ENCODE measurements at regions not wholly inside any gene's neighbourhood (a gene's known extent, or its start where the extent isn't known, plus 50 kb on each side); places are given as distances from the start of the nearest gene placed in this dataset.

DNA sequence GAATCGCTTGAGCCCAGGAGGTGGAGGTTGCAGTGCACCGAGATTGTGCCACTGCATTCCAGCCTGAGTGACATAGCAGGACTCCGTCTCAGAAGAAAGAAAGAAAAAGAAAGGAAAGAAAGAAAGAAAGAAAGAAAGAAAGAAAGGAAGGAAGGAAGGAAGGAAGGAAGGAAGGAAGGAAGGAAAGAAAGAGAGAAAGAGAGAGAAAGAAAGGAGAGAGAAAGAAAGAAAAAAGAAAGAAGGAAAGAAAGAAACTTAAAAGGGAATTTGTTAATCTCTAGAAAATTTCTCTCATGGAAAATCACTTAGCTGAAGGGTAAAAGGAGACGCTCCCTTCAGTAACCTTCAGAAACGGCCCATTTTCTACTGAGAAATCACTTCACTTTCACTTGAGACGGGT lies 279.5 kb upstream of the KLF6 start:
- DNase-seq (ENCODE audit: low read depth) = no peak

DNA sequence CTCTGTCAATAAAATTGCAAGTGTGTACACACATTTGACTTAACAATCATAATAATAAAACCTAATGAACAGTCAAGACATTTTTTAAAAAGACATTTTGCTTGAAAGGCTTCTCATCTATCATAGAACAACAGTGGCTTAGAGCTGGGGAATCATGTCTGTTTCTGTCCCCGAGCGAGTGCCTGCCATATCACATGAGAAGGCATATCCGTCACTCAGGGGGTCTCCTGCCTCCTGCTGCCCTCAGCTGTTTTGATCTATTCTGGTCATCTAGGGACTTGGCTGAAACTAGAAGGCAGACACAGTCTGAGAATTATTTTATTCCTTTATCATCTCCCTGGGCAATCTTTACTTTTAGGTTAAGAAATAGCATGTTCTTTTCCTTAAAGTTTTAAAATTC lies 278.7 kb upstream of the KLF6 start:
- no peak for DNase-seq (ENCODE audit: low read depth)

DNA sequence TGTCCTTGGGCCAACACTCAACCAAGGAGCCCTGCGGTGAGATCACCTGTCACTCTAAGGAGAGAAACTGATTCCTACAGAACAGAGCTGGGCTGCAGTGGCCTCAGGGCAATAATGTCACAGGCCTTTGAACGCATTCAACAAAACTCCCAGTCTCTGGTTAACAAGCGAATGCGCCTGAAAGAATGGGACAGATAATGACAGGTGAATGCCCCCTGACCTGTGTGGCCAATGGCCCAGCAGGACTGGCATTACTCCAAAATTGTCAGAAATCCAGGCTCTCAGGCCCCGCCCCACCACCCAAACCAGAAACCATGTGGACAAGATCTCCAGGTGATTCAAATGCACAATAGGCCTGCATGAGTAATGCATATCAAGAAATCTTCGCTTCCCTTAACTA lies 277.7 kb upstream of the KLF6 start:
- no peak for DNase-seq (ENCODE audit: low read depth)

DNA sequence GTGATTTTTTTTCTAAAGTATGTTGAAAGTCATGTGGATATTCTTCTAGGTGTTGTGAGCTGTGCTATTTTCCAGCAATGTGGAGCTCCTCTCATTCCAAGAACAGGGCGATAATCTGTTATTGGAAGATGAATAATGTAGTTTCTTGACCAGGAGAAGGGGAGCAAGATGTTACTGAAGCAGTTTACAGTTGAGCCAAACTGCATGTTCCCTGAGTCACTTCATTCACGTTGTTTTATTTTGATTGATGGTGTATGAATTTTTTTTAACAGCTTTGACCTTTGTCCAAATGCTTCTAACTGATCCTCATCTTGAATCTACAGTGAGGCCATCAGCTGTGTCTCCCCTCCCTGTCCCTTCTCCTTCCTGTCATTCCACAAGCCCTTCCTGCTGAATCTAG lies 277.1 kb upstream of the KLF6 start:
- DNase-seq (ENCODE audit: low read depth) = no peak

DNA sequence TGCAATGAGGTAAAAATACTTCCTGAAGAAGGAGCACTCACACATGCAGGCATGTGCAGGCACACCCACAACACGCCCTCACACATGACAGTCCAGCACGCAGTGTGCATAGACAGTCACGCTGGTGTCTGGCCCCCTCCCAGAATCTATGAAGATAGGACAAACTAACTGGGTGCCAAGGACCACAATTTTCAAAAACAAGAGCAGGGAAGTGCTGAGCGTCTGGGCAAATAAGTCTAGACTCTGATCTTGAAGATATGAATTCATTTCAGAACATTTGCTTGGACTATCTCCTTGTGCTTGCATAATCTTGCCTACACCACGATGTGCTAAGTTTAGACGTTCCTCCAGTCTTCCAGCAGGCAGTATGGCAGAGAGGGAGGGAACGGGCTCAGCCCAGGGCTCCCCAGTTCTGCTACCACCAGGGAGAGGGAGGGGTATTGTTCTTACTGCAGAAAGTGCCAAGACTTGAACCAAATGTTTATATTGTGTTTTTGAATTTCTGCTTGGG lies 276.5 kb upstream of the KLF6 start:
- DNase-seq (ENCODE audit: low read depth) = no peak

DNA sequence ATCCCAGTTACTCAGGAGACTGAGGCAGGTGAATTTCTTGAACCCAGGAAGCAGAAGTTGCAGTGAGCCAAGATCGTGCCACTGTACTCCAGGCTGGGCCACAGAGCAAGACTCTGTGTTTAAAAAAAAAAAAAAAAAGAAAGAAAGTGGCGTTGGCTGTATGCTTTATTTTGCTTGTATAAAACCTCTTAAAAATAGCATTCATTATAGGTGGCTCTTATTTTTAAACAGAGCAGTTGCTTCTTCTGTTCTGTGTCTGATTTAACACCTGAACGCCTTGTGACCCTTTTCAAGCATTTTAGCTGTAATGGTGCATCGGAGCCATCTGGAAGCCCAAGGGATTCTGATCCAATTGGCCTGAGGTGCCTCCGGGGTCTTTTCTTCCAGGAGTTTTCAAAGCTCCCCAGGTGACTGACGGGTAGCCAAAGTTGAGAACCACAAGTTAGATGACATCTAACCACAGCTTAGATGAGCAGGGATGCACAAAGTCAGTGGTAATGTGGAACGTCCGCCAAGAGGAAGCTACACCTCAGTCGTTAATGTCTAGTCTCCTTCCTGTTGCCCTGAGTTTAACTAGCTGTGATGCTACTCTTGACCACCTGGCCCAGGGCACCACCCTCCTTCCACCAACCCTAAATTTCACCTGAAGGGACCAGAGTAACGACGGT lies 274.6 kb upstream of the KLF6 start:
- no peak for DNase-seq (ENCODE audit: low read depth)

DNA sequence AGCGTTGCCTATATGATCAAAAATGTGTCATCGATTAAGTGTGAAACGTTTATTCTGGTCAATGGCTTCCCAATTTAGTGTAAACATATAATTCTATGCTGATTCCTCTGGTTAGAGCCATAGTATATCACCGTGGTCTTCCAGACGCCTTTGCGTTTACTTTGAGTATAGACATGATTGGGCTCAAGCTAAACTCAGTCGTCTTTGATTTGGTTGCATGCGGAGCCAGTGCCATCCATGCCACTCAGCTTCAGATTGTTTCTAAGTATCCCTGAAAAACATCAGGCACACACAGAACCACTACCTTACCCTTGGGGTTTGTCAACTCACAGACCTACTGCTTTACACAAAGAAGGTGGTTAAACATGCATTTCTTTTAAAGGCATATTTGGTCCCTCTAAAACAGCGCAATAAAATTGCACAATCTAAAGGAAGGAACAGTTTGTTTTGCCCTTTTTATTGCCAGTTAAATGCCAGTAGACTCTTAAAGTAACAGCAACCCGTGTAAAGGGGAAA lies 273.6 kb upstream of the KLF6 start:
- DNase-seq (ENCODE audit: low read depth) = no peak

DNA sequence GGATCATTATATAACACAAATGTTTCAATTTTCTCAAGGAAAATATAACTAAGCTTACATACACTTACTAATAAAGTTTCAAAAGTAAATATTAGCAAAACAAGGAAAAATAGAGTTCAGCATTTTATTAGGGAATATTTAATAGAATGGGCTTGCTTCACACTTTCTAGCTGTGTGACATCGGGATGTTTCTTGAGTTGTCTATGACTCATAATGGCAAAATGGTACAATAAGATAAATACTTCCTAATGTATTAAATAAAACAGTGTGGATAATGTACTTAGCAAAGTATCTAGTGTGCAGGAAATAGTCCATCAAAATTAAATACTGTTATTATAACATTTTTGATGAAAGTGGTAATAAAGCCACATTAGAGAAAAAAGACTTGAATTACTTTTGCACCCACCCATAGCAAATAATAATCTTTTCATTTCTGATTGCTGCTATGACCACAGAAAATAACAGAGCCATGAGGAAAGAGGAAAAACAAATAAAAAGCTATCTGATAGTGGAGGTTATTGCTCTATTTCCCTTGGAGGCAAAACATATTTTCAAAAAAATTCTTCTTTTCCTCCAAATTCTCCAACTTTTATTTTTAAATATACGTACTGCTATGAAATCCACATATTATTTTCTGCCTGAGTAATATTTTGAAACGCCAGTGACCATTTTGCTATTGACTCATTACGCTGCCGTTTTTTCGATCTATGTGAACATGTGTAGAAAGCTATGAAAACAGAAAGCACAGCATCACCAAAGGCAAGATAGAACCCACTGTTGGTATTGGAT lies 272.9 kb upstream of the KLF6 start:
- DNase-seq (ENCODE audit: low read depth) = no peak

DNA sequence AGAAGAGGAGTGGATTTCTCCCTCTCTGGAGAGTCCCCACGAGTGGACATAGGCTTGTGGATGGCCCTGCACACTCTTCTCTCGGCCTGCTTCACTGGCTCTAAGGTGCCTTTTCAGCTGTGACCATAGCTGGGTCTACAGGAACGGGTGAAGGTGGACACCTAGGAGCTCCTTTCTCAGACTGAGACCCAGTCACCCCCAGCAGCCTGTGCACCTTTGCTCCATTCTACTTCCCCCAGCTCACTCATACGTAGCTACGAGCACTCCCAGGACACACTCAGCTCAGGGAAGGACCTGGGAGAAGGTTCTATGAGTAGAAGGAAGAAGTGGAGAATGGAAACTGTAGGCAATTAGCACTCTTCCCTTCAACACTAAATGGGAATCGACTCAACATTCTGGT lies 272.0 kb upstream of the KLF6 start:
- DNase-seq (ENCODE audit: low read depth) = no peak

DNA sequence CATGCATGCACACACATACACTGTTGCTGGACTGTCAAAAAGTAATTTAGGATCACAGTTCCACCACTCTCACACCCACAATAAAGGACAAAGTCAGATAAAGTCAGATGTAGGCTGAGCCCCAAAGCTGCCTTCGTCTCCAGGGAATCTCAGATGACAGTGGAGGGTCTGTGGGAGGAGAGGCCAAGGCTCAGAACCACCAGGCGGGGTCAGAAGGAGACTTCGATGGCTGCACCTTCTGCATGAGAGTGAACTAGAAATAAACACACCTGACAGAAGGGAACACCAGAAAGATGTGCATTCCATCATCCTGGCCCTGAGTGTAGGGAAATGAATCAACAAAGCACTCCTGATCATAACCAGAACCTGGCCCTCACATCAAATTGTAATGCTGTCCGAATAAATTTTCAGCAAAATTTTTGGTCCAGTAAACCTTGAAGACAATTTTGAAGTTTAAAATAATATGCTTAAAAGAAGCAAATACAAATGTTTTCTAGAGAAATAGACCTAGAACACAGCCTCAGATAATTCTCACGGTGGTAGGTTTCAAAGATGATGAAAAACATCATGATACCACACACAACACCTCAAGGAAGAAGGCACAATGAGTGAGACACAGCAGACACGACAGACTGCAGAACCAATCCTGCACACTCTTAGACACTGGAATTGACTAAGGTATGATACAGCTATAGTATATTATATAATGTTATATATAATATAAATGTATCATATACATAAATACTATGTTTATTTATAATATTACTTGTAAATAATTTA lies 269.8 kb upstream of the KLF6 start:
- DNase-seq (ENCODE audit: low read depth) = no peak

DNA sequence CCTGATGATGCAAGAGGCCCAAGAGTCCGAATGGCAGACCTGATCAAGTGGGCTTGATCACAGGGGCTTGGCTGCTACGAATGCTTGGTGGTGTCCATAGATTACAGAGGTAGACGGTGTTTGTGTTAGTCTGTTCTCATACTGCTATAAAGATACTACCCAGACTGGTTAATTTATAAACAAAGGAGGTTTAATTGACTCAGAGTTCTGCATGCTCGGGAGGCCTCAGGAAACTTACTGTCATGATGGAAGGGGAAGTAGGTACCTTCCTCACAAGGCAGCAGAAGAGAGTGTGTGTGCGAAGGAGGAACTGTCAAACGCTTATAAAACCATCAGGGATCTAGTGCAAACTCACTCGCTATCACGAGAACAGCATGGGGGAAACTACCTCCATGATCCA lies 268.9 kb upstream of the KLF6 start:
- DNase-seq (ENCODE audit: low read depth) = no peak

DNA sequence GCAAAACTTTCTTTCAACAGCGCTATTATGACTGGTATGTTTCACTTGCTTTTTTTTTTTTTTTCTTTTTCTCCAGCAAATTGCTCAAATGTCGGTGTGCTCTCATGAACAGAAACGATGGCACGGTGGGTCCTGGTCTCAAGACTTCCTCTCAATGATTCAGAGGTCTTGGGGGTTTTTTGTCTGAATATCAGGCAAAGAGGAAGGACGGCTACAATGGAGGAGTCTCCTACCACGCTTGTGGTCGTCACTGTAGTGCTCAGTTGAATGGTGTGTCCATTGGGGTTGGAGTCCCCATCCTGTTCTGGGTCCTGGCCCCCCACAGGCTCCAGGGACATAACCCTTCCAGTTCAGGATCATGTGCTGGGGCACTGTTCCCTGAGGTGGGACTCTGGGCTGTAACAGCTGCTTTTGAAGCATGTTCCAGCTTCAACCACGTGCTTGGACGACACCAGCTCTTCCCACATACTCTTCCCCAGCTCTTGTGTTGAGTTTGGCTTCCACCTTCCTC lies 266.7 kb upstream of the KLF6 start:
- no peak for DNase-seq (ENCODE audit: low read depth)

DNA sequence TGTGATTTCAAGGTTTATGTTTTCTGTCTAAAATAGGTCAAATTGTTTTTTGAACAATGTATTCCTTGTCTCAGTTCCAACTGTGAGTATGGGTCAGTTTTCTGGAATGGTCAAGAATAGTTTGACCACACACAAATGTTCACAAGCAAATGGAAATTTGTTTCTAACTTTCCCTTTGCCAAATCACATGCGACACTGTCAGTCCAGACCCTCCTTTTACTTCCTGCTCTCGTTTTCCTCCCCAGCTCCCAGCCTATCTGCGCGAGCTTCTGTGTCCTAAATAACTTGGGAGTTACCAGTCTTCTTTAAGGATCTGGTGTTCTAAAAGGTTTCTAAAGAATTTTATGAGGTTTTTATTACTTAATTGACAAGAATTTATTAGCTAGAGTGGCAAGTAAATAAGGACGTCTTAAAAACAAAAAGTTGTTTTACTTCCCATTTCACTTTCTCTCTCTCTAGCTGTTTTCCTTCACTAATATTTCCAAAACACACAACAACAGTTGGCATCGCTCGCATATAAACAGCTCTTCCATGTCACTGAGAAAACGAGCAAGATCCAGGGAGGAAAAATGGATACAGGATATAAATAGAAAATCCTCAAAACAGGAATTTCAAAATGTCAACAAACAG lies 266.1 kb upstream of the KLF6 start:
- no peak for DNase-seq (ENCODE audit: low read depth)

DNA sequence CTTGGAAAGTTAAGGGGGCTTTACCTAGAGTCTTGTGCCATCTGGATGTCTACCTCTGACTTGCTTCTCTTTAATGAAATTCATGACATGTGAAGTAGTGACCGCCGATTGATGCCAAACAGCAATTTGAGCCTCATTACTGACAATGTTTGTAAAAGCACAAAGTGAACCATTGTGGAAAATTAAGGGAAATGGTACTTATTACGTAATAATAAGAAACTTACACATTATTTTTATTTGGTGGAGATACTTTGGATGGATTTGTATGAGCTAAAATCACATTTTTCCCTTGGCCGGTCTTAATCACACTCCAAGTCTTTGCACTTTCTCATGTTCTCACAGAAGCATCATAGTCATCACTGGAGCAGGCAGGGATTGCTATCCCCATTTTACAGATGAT lies 265.1 kb upstream of the KLF6 start:
- no peak for DNase-seq (ENCODE audit: low read depth)

DNA sequence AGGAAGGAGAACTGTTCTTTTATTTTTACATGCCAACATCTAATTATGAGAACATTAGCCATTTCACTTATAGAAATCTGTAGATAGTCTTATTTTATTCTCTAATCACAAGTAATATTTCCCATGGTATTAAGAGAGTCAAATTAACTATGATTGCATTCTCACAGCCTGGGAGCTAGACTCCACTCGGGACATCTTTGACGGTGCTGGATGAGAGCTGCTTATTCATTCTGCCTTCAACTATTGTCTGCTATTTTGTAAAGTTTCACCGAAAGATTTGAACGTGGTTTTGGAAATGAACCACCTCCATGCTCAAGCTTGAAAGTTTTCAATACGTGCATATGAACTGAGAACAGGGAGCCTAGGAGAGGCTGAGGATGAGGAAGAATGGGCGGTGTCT lies 264.3 kb upstream of the KLF6 start:
- no peak for DNase-seq (ENCODE audit: low read depth)

DNA sequence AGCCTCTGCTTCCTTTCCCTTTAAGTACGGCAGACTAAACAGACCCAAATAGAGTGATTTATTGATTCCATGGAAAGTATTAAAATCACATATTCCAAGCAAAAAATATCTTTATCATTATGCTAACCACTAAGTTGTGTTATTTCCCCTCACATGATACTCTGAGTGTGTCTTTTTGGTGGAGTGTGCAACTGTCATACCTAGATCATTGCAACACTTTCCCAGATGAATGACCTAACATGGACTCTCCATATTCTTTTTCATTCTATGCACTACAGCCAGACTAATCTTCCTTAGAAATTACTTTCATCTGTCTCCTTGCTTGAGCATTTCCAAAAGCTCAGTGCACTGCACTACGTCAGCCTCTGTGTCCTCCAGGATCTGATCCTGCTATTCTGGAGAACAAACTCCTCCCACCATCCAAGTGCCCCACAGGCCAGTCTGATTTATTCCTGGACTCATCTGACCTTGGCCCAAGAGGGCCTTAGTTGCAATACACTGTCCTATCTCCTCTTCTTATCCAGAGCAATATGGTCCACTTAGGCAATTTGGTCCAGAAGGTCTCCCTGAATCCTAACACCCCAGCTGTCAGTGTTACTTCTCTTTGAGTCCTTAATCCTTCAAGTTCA lies 263.3 kb upstream of the KLF6 start:
- DNase-seq (ENCODE audit: low read depth) = no peak

DNA sequence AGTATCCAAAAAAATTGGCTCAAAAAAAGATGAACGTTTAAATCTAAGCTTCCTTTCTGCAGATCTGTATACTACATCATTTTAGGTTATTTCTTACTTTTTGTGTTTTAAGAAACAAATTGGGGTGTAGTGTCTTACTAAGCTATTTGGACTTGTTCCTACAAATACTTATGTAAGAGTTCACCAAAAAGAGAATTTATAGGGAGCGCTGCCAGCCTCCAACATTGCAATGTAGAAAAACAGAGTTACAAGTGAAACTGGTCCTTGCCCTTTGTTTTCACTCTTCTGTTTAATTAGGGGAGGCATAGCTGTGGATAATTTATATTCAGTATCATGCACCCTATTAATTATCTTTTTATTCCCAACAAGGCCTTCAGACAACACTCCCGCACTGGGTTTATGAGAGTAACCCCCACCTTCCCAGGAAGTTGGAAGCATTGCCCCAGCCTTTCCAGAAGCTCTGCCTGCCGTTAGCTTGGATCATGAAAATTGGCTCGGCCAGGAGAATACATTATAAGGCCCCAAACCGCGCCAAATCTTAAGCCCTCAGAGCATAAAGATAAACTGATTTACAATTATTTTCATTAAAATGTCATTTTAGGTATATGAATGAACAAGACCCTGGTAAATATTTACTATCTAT lies 261.8 kb upstream of the KLF6 start:
- DNase-seq (ENCODE audit: low read depth) = no peak

DNA sequence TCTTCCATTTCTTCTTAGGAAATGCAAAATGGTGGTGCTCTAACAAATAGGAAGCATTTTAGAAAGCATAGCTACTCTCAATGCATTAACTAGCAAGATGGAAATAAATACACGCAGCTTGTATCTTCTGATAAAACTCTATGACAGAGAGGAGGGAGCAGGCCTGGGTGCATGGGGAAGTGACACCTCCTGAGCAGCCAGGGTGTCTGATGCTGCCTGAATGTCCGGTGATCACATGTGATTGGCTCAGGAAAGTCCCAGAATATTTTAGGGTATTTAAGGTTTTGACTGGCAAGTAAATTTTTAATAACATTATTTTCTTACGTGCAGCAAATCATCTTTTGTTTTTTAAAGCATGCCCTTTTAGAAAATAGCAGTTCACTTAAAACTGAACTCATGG lies 261.0 kb upstream of the KLF6 start:
- DNase-seq (ENCODE audit: low read depth) = no peak

DNA sequence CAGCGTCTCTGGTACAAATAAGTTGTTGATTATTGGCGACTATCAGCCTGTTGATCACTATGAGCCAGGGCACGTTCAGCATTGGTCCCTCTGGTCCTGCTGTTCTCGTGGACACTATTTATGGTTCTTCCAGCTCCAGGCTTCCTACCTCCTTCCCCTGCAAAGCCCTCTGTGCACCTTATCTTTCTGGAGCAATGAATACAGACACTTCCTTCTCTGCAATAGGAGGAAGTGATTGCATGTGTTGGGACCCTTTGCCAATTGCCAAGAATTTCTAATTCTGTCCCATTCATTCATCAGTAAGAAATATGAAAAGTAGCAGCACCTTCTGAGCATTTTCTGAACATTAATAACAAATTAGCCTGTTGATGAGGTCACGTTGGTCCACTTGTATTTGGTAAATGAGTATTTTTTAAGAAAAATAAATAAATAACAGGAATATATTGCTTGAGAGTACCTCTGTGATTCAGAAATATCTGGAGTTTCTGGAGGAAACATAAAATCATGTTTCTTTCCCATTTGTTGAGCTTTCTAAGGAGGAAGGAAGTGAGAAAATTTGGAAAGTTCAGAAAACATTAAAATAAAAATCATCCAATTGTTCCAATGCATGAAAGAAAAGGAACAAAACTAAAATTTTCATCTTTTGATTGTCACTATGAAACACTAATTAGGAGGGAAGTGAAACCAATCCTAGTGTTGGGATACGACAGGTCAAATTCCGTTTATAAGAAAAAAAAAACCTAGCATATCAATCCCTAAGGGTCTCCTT lies 259.1 kb upstream of the KLF6 start:
- no peak for DNase-seq (ENCODE audit: low read depth)

DNA sequence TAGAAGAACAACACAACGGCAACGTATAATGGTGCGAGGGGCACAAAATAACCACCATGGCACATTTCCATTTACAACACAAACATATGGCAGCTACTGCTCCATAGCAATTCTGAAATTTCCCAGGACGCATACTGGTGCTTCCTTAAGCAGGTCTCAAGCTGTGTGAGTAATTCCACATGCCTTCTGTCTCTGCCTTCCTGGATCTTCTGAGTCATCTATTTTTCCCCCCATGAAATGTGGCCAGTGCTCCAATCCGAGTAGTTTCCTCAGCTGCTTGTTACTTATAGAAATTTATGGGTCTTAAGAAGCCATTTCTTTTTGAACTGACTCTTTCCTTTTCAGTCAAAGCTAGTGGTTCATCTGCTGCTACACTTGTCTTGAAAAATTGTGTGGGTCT lies 256.6 kb upstream of the KLF6 start:
- DNase-seq (ENCODE audit: low read depth) = peak; percentile 60

All from HT1080 (cell line).